Activated CD4-positive, alpha-beta T cell treated with anti-CD3 and anti-CD28 coated beads, Interleukin-2, amount 50 U/mL, for 16 hours (primary cell): ENCODE measurements at regions not wholly inside any gene's neighbourhood (a gene's known extent, or its start where the extent isn't known, plus 50 kb on each side); places are given as distances from the start of the nearest gene placed in this dataset.

Experiments used
- DNase-seq: peaks from one replicate; pipeline ENCODE4 v3.0.0-alpha.2; 2020

DNA sequence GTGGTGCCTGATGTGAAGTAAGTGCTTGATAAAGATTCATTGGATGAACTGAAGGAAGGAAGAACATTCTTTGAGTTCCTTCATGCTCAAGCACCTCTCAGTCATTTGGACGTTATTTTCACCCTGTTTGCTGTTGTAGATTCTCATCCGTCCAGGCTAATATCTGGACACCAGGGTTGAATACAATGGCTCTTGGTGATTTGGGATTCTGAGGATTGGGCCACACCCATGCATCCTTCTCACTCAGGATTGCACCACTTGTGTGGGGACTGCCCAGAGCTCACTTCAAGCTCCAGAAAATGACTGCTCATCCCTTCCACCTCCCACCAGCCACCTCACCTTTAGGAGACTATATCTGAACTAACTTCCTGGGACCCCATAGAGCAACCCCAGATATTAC is 117.1 kb upstream of the IPO9 start:
- no peak for DNase-seq

DNA sequence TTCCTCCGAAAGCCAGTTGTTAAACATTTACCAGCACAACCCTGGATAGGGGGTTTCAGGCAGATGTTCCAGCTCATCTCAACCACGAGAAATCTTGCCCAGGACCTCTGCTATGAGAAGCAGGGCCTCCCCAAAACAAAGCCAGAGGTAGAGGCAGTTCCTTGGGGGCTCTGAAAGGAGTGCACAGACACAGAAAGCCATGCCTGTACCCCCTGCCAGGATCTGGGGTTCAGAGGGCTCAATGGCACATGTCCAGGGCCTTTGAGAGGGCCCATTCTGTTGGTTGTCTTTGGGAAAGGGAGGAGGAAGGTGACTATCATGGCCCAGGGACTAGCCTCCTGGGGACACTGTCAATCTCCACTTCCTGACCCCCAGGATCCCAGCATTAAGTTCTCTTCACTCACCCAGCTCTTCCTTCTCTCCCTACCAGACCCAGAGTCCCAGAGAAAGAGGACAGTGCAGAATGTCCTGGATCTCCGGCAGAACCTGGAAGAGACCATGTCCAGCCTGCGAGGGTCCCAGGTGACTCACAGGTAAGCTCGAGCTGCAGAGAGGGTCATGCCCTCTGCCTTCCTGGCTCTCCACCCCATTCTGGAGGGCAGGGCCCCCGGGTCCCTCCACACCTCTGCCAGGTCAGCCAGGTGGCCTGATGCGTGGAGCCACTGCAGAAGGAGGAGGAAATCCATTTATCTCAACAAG is 116.4 kb upstream of the IPO9 start:
- DNase-seq = no peak

DNA sequence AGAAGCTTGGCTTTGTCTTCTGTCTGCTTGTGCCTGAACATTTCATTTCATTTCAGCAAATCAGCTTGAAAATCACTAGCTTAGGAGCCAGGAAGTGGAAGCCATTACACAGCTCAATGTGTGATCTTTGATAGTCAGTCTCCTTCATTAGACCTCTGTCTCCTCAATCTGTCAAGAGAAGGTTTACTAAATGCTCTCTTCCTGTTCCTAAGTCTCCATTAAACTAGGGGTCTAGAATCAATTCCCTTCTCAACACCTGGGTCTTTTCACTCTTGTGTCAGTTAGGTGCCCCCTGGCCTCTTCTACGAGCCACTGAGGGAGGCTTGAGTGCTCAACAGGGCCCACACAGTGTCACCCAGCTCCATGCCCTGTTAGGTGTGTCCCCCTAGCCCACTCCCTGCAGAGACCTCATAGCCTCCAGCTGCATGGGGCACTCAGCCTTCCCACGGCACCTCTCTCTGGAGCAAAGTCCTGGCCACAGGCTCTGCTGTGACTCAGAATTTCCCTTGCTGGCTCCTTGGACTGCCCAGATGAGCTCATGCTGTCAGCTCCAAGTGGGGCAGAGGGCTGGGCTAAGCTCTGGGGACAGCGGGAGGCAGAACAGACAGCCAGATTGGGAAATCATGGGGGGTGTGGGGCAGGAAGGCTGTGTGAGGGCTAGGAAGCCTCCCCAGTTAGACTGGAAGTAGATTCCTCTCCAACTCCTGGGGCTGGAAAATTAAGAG is 115.7 kb upstream of the IPO9 start:
- no peak for DNase-seq

DNA sequence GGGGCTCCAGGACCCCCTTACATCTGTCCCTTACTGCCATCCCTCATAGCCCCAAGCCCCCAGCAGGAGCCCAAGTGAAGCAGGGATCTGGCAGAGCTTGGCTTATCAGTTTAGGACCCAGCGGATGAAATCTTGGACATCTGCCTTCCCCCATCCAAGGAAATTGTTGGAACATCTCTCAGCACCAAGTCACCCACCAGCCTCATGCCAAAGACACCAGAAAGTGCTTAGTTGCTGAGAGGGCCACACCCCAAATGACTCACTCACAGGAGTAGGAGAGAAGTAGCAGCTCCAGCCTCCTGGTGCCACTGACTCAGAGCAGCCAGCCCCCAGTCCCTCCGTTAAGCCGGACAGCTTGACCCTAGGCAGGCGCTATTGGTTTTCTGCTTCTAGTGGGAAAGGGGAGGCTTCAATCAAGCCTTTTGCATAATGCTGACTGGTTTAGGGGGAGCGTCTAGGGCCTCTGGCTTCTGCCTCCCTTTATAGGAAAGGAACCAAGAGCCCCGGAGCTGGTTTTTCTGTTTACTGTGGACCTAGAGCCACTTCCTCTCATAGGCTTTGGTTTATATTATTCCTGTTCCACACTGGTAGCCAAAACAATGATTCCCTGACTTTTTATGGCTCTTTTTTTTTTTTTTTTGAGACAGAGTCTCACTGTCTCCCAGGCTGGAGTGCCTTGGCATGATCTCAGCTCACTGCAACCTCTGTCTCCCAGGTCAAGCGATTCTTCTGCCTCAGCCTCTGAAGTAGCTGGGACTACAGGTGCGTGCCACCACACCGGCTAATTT is 114.2 kb upstream of the IPO9 start:
- DNase-seq = no peak

DNA sequence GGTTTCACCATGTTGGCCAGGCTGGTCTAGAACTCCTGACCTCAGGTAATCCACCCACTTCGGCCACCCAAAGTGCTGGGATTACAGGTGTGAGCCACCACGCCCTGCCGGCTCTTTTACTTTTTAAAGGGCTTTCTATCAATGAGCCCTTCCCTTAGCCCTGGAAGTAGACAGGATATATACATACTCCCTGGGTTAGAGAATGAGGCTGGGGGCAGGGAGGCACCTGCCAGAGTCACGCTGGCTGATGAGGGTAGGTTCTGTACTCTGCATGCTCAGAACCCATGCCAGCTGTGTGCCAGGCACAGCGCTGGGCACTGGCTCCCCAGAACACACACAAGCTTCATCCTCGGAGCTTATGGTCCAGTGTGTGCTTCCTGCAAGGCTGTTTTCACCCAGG is 113.6 kb upstream of the IPO9 start:
- DNase-seq = no peak

DNA sequence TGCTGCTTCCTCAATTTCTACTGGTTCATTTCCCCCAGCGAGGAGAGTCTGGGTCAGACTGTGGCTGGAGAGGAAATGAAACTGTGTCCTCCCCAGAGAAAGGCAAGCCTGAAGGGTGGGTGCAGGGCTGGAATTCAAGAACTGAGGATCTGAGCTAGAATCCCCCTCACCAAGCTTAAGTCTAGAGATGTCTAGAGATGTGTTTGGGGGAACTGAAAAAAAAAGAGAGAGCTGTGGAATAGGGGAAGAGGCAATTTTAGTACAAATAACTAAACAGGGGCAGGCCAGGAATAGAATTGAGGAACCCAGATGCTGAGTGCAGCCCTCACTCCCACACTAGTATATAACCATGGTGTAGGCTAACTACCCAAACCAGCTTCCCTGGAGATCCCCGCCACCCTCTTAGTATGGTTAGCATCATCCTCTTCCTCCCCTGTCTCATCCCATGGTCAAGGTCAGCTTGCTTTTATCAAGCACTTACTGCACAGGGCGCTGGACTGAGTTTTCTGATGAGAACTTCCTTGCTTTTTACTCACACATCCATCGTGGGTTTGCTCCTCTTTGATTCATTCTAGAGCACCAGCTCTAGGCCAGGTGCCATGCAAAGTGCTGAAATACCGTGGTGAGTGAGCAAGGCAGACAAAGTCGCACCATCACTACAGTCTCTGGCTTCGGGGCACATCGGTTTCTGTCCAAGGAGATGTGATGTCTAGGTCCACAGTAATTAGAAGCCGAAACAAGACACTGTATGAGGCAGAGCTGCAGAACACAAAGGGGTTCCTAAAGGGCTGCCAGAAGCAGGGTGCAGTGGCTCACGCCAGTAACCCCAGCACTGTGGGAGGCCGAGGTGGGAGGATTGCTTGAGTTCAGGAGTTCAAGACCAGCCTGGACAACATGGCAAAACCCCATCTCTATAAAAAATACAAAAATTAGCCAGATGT is 112.9 kb upstream of the IPO9 start:
- DNase-seq = no peak

DNA sequence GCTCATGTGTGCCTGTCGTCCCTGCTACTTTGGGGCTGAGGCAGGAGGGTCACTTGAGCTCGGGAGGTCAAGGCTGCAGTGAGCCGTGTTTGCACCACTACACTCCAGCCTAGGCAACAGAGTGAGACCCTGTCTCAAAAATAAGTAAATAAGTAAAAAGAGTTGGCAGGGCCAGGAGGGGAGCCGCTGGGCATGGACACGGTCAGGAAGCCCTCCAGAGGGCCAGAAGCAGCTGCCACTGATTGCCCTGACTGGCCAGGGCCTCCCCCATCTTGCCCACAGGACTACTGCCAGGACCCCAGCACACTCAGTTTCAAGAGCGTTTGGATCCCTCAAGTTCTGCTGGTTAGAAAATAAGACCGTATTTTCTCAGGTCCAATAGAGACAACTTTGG is 112.2 kb upstream of the IPO9 start:
- DNase-seq = no peak

DNA sequence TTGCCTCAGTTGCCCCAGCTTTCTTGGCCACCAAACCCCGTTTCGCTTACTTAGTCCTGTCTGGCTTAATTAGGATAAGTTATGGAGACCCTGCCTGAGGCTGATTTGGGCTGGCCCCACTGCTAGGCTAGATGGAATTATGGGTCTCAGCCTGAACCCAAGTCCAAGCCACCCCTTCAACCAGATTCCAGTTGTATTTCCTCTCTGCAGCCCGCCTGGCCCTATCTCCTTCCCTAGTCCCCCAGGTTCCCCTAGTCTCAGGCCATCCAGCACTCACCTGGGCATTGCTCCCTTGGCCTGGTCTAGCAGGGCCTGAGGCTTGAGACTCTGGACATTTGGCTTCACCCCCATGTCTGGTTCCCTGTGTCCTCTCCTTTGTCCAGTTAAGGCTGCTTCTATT is 111.7 kb upstream of the IPO9 start:
- DNase-seq = no peak

DNA sequence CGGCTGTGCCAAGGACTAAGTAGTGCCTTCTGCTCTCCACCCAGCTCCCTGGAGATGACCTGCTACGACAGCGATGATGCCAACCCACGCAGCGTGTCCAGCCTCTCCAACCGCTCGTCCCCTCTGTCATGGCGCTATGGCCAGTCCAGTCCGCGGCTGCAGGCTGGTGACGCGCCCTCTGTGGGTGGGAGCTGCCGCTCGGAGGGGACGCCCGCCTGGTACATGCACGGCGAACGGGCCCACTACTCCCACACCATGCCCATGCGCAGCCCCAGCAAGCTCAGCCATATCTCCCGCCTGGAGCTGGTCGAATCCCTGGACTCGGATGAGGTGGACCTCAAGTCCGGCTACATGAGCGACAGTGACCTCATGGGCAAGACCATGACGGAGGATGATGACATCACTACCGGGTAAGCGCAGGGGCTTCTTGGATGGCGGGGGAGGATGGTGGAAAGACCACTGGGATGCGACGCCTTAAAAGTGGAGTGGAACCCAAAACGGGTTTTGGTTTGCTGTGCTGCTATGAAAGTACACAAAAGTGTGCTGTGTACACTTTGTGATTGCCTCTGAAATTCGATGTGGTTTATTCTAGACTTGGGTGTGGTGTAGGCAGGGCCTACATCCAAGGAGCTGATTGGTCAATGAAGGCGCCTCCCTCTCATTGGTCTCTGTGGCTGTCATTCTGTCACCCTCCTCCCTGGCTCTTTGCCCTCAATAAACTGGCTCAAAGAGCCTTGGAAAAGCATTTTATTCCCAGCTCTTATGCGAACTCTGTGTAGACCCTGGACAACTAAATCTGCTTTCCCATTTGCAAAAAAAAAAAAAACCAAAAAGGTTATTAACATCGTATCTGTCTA is 110.4 kb upstream of the IPO9 start:
- DNase-seq = no peak

DNA sequence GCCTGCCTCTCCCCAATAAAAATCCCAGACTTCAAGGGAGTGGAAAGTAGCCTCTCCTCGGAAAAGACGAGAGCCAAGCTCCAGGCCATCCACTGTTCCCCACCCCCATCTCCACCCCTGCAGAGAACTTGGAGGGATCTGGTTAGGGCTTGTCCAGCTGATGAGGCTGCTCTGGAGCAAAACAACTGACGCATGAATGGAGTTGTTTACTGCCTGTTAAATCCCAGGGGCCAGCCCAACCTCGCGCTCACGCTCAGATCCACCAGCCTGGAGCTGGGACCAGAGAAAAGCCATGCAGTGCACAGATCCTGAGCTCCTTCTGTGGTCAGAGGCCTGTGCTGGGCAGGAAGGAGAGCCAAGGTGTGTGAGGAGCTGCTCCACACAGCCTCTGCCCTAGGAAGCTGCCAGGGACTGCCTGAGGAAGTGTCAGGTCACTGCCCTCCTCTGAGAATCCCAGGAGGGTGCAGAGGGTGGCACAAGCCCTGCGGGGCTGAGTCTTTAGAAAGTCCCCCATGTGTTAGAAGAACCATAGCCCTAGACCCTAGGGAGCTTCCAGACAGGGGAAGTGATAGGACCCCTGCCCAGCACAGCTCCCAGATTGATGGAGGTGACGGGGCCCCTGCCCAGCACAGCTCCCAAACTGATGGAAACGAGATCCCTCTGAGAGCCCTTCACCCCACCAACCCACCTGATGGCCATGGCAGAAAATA is 109.0 kb upstream of the IPO9 start:
- DNase-seq = no peak

DNA sequence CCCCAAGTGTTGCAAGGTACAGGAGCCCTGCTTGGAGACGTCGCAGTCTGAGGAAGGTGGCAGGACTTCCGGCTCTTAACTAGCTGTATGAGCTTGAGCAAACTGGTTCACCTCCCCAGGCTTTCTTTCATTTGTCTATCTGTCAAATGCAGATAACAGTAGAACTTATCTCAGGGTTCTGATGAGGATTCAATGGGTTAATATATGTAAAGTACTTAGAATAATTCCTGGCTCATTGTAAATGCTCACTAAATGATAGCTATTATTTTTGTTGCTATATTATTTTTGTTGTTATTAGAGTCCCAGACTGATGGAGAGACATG is 108.5 kb upstream of the IPO9 start:
- DNase-seq = no peak

DNA sequence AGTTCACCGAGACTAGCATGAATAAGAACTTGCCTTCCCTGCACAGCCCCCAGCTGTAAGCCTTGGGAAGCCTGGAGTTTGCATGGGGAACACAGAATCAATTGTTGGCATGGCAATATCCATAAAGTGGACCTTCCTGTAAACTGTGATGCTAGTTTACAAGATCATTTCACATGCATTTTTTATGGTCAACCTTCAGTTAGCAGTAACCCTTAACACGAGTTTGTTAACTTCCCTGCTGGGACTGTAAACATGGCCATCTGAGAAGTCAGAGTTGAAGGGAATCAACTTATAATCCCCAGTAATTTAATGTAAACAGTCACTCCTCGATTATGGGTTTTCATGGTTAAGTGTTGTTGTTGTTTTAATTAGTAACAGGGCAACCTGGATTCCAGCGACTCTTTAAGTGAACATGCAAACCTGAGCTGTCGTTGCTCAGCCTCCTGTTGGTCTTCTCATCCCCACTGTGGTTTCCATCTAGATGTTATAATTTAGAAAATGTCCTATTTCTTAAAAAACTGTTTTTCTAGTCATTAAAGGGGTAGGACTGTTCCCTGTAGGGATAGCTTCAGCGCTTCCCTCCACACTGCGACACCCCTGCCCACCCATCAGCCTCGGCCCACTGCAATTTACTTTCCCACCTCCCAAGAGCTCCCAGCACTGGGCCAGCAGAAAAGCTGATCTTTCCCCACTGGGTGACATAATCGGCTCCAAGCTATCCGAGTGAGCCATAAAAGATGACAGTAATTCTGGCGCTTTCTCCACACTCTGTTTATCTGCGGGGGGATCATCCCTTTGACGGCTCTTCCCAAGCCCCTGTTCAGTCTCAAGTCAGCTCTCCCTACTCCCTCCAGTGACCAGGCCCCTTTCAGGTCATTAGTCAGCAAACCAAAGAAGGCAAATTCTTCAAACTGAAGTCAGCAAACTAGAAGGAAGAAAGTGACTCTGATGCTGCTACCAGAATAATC is 107.6 kb upstream of the IPO9 start:
- no peak for DNase-seq

DNA sequence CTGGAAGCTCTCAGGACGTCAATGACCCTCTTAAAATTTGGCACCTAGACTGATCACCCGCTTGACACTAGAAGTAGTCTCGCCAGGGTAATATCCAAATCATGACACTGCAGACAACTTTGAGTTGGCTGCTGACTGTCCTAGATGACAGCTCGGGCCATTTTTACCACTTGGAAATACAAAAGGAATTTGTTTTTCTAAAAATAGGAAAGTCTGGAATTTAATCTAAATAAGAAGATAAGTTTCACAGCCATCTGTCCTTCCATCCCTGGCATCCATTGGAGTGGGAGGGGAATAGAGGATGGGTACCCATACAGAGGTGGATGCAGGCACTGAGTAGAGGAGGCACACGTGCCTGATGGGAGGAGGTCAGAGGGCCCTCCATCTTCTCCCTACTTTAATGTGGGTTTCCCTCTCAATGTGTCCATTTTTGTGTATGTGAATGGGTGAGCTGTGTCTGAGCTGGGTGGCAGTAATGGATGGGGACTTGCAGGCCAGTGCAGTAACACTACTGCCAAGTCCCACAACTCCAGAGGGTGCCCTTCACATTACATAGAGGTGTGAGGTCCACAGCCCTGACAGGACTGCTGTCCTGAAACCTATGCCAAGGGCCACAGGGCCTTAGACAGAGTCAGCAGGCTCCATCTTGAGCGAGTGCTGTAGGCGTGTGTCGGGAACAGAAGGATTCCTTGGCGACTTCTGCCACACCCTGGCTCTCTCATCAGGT is 104.8 kb upstream of the IPO9 start:
- DNase-seq = no peak

DNA sequence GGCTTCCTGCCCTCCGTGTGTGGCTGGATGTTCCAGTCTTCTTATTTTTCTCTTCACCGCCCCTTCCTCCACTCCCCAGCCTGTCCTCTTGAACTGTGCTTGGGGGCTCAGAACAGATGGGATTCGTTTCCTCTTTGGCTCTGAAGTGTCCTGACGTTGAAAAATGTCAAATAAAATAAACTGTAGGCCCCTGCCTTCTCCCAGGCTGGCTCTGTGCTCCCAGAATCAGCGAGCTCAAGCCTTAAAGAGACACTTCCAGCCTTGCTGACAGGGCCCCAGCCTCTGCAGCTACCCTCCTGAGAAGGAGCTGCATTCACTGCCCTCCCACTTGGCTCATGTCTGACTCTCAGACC is 104.2 kb upstream of the IPO9 start:
- DNase-seq = no peak

DNA sequence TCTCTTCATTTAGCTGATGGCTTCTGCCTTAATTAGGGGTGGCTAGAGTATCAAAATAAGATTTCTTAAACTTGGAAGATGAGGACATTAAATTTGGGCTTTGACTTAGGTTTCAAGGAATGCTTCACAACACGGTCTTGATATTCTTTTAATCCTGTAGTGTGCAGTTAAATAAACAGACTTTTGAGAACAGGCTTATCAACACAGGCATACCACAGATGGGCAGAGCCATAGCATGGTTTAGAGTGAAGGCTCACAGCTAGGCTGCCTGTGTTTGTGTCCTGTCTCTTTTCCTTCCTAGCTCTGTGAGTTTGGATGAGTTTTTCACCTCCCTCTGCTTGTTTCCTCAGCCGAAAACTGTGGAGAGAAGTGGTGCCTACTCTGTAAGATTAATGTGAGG is 102.3 kb upstream of the IPO9 start:
- DNase-seq = no peak

DNA sequence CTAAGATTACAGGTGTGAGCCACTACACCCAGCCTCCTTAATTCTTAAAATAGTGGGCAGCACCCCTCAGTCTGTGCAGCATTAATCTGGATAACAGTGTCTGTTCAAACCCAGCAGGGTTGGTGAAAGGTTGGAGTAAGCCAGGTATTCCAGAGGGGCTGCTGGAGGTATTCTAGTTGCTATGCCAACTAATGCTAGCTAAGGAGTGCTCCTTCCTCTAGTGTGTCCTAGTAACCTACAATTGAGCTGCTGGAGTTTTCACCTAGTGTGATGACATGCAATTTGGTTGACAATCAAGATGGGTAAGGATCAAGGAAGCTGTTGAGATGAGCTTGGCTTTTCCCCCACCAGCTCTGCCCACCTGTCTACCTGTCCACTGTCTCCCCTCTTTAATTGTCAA is 100.2 kb upstream of the IPO9 start:
- no peak for DNase-seq

DNA sequence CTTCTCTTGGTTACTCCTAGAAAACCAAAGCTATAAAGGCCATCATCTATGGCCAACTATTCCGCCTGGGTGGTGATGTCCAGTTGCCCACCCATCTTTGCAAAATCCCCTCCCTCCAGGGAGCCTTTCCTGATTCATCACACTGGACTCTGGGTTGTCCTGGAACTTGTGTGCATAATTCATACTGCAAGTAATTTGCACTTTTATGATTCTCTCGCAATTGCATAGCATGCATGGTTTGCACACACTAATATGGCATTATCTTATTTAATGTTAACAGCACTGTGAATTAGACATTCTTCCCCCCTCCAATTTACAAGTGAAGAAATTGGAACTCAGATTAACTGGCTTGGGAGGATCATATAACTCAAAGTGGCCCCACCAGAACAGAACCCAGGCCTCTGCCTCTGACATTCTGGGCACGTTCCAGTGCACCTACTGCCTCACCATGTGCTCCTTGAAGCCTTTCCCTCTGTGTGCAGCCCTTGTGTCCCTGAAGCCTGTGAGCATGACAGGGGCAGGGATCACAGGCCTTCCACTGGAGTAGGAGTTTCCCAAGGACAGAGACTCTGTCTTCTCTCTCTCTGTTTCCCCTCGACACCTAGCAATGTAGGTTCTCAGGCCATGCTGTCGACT is 98.9 kb upstream of the IPO9 start:
- no peak for DNase-seq

DNA sequence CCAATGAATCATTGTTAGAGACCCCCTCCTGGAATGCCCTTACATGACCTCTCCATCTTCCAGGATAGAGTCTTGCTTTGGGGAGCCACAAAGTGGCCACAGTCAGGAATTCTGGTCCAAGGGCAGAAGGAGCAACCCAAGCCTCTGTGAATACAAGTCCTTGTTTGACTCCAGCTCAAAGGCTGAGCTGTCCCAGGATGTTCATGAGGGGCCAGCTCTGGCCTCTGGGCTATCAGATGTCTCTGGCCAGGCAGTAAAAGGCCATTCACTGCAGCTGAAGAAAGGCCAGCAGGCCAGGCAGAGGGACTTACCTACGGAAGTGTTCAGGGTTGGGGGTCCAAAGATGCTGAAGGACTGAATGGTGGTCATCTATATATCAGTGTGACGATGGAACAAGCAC is 98.3 kb upstream of the IPO9 start:
- DNase-seq = no peak

DNA sequence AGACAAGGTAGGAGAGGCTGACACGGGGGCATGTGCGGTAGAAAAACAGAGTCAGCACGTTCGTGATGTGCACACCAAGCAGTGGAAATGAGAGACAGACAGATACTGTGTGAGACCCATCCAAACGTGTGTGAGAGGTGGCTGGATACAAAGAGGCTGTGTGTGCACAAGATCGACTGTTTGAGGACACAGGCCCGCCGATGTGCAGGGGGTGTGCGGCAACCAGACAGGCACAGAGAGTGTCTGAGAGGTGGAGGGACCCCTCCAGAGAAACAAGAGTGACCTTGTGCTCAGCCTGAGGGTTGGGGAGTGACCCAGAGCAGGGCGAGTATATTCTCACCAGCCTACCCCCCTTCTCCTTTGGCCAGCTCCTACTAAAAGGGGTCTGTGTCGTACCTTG is 97.8 kb upstream of the IPO9 start:
- no peak for DNase-seq
